SK-N-SH (cell line): ENCODE measurements at regions not wholly inside any gene's neighbourhood (a gene's known extent, or its start where the extent isn't known, plus 50 kb on each side); places are given as distances from the start of the nearest gene placed in this dataset.

Experiments
- CTCF ChIP-seq: fragments of 200-600 bp; sonication (generic); IDR thresholded peaks from 2 replicates; pipeline ENCODE4 v1.6.1; 2017; ENCODE audit warnings: antibody characterized with exemption, mild to moderate bottlenecking, moderate library complexity
- ELF1 ChIP-seq: IDR thresholded peaks from 2 replicates; pipeline ENCODE4 v1.4.0; 2012
- EZH2phosphoT487 ChIP-seq: fragments of 200-600 bp; sonication (generic); IDR thresholded peaks from 2 replicates; pipeline ENCODE4 v1.6.1; 2017; ENCODE audit warnings: low read depth, mixed run types, mild to moderate bottlenecking, antibody characterized with exemption, moderate library complexity, borderline replicate concordance
- GABPA ChIP-seq: IDR thresholded peaks from 2 replicates; pipeline ENCODE4 v1.4.0; 2012; ENCODE audit warnings: low read depth, mild to moderate bottlenecking
- MAX ChIP-seq: IDR thresholded peaks from 2 replicates; pipeline ENCODE4 v1.4.0; 2012; ENCODE audit warnings: low read depth
- MXI1 ChIP-seq: IDR thresholded peaks from 2 replicates; pipeline ENCODE4 v1.6.1; 2012; ENCODE audit warnings: mild to moderate bottlenecking, low read depth, low read length, improper control_type of control experiment
- NFIC ChIP-seq: IDR thresholded peaks from 2 replicates; pipeline ENCODE4 v1.4.0; 2012; ENCODE audit warnings: borderline replicate concordance
- POLR2AphosphoS5 ChIP-seq: IDR thresholded peaks from 2 replicates; pipeline ENCODE4 v1.6.1; 2012; ENCODE audit warnings: low read depth, low read length
- RAD21 ChIP-seq: IDR thresholded peaks from 2 replicates; pipeline ENCODE4 v1.6.1; 2012; ENCODE audit warnings: mild to moderate bottlenecking, low read length
- RCOR1 ChIP-seq: fragments of 150-350 bp; IDR thresholded peaks from 2 replicates; pipeline ENCODE4 v1.6.1; 2017; ENCODE audit warnings: antibody characterized with exemption, low read length
- REST ChIP-seq: IDR thresholded peaks from 2 replicates; pipeline ENCODE4 v1.6.1; 2012; ENCODE audit warnings: mild to moderate bottlenecking, low read depth, low read length, moderate library complexity
- SIN3A ChIP-seq: IDR thresholded peaks from 2 replicates; pipeline ENCODE4 v1.6.1; 2012; ENCODE audit warnings: low read depth, mild to moderate bottlenecking, low read length, moderate library complexity, borderline replicate concordance
- TAF1 ChIP-seq: IDR thresholded peaks from 2 replicates; pipeline ENCODE4 v1.6.1; 2012; ENCODE audit warnings: low read depth, mild to moderate bottlenecking, low read length, moderate library complexity, borderline replicate concordance
- USF2 ChIP-seq: fragments of 150-350 bp; IDR thresholded peaks from 2 replicates; pipeline ENCODE4 v1.6.1; 2017; ENCODE audit warnings: antibody characterized with exemption, low read length, low read depth, borderline replicate concordance

GRCh38 chr17:14971054-14971453, 294.1 kb downstream of the PMP22 start:
- TF ChIP-seq SIN3A (no peak), CTCF (no peak), ELF1 (no peak), REST (no peak), EZH2phosphoT487 (no peak), POLR2AphosphoS5 (no peak), RCOR1 (no peak), MAX (no peak), NFIC (no peak), GABPA (no peak), MXI1 (no peak), RAD21 (no peak), TAF1 (no peak), USF2 (no peak)
